Amniotic epithelial cell (primary cell): ENCODE measurements at regions not wholly inside any gene's neighbourhood (a gene's known extent, or its start where the extent isn't known, plus 50 kb on each side); places are given as distances from the start of the nearest gene placed in this dataset.
"Not testable (repeated sequence)": the region's sequence is repeated elsewhere in the genome, so short reads cannot be mapped to it uniquely, and the experiment has no call there.

Source experiments
- DNase-seq: peaks from one replicate; pipeline ENCODE4 v3.0.0-alpha.2; 2010; ENCODE audit warnings: low read depth

DNA sequence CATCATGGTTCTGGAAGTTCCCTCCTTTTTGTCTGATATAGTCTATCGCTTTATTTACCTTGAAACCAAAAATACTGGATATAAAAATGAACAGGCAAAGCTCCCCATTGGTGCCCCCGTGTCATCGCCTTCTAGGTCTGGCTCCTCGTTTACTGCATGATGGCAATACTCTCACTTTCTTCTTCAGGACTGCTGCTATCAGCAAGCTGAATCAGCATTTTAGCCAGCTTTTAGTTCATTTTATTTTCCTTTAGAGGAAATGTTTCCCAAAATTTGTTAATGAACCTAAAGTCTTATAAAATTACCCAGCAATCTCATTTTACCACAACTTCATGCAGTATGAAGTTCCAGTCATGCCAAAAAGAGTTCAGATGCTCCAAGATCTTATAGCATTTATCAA lies 80.5 kb downstream of the ZIC3 start:
- DNase-seq, result no peak

- DNase-seq, result no peak
Measured at GRCh38 chrX:137651647-137652046, 85.7 kb downstream of the ZIC3 start.

DNA sequence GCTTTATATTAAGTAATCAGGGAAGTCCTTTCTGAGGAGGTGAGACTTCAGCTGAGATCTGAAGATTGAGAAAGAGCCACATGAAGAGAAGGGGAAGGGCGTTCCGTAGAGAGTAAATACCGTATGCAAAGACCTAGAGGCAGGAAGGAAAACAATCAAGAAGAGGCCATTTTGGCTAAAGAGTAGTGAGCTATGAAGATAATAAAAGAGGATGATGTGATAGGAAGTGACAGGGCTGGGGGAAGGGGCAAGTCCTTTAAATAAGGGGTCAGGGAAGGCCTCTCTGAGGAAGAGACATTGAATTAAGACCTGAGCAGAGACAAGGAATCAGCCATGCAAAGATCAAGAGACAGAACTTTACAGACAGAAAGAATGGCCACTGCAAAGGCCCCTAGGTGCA lies 86.2 kb downstream of the ZIC3 start:
- no peak for DNase-seq

DNA sequence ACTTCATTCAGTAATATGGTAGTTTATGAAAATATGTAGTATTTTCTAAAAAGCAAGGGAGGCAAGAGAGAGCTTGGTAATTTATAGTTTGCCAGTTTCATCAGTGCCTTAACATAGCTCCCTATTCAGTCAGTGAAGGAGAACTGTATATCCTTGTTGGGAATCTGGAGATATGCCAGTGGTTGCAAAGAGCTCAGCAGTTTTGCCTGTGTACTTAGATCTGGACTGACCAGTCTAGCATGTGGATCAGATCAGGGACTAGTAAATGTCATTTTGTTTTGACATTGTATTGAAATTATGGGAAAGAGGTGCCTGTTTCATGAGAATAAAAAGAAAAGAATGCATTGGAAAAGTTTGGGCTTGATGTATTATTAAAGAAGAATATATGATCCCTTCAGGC lies 88.6 kb downstream of the ZIC3 start:
- no peak for DNase-seq

DNA sequence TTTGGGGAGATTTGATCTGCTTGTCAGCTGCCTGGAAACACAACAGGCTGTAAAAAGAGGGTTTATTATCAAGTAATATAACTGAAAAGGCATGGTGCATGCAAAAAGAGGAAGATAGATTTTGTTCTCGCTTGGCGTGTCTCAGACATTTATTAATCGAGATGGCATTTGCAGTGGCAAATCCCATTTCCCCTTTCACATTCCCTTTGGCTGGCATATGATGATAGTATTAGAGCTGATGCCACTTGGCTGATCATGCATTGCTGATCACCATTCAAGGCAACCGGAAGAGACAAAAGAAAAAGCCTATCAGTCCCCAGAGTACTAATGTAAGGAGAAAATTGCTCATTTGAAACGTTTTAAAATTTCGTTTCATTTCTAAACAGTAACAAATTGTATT lies 101.8 kb downstream of the ZIC3 start:
- no peak for DNase-seq

GRCh38 chrX:137684591-137684990 lies 118.7 kb downstream of the ZIC3 start:
- DNase-seq, result no peak

- no peak for DNase-seq
Measured at GRCh38 chrX:137695417-137695816, 129.5 kb downstream of the ZIC3 start.

DNA sequence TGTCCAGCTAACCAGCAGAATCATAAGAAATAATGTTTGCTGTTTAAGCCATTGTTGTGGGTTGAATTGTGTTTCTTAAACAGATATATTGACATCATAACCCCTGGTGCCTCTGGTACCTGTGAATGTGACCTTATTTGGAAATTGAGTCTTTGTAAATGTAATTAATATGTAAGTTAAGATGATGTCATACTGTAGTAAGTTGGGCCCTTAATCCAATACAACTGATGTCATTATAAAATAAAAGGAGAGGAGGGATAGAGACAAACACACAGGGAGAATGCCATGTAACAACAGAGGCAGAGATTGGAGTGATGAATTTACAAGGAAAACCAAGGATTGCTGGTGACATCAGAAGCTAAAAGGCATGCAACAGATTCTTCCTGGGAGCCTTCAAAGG lies 141.4 kb downstream of the ZIC3 start:
- no peak for DNase-seq

DNA sequence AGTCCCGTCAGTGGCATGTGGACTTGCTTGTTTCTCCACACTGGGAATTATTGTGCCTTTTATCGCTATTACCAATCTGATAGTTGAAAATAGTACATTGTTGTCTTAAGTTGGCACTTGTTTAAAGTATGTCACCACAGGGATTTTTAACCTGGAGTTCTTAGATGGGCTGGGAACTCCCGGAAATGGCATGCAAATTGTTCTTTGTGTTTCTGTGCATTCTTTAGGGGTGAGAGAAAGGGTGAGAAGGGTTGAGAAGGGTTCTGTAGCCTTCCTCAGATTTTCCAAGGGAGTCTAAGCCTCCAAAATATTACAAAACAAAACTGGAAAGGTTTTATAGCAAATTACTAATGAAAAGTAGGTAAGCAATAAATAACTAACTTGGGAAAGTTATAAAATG lies 176.9 kb downstream of the ZIC3 start:
- no peak for DNase-seq

DNA sequence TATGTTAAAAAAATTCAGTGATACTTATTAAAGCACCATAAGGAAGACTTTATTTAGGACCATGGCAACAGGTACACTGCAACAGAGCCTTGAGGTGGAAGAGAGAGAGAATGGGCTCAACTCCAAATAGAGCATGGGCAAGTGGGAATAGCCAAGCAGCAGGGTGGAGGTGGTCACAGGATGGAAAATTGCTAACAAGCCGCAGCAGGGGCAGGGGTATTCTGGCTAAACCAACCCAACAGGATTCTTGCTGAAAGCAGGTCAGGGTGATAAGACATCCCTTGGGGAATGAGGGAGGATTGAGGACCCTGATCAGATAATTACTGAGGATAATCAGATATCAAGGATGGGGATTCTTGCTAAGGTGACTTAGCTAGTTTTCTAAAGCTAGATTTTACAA lies 177.5 kb downstream of the ZIC3 start:
- no peak for DNase-seq

GRCh38 chrX:137746289-137746688 lies 180.4 kb downstream of the ZIC3 start:
- no peak for DNase-seq

- DNase-seq, result no peak
Measured at GRCh38 chrX:137747244-137748043, 181.5 kb downstream of the ZIC3 start.

GRCh38 chrX:137748827-137749226 lies 182.9 kb downstream of the ZIC3 start:
- no peak for DNase-seq

- no peak for DNase-seq
Measured at GRCh38 chrX:137749246-137749645, 183.3 kb downstream of the ZIC3 start.

DNA sequence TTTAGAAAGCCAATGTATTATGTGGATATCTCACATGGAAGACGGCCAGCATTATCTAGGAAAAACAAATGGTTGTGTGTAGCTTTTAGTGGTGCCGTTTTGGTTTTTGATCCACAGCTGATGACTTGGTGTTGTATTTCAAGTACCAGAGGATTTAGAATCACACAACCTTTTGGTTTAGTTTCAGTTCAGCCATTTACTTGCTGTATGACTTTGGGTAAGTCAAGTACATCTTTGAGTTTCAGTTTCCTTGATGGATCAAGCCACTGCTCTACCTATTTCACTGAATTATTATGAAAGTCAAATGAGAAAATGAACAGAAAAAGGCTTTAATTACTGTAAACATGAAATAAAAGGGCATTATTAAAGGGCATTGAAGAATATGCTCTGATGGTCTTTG lies 205.6 kb downstream of the ZIC3 start:
- no peak for DNase-seq

GRCh38 chrX:137792214-137792613 lies 226.3 kb downstream of the ZIC3 start:
- DNase-seq, result no peak

DNA sequence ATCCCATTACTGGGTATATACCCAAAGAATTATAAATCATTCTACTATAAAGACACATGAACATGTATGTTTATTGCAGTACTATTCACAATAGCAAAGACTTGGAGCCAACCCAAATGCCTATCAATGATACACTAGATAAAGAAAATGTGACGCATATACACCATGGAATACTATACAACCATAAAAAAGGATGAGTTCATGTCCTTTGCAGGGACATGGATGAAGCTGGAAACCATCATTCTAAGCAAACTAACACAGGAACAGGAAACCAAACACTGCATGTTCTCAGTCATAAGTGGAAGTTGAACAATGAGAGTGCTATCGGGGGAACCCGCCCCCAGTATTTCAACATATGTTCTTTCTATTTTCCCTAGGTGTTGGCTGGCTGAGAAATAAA lies 232.0 kb downstream of the ZIC3 start:
- not testable (repeated sequence) for DNase-seq

- DNase-seq, result no peak
Measured at GRCh38 chrX:137823257-137823656, 257.3 kb downstream of the ZIC3 start.

DNA sequence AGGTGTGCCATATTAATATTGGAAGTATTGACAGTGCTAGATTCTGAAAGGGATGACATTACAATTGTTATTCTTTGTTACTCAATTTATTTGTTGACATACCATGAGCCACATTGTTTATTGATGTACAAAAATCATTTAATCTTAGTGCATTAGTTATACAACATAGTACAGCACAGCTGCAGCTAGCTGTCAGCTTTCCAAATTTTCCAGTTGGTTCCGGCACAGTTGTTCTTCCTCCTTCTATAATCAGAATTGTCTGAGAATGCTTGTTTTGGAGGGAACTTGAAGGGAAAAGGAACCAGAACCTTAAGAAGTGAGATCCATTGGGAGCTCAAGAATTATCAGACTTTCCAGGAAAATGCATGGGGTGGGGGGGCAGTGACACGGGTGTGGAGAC lies 281.4 kb downstream of the ZIC3 start:
- no peak for DNase-seq

GRCh38 chrX:137848266-137848905 lies 282.5 kb downstream of the ZIC3 start:
- no peak for DNase-seq

DNA sequence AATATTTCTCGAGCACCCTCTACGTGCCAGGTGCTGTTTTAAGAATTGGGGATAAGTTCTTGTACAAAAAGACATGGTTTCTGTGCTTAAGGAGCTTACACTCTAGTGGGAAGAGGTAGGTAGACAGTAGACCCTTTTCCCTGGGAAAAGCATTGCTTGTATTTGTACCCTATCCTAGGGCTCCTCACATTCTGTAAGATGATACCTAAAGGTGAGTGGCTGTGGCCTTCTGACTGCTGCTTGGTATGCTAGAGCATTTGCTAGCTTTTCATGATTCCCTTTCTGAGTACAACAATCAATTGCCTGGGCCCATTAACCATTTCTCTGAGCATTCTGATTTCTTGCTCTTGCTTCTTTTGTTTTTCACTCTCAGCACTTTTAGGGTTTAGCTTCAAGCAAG lies 286.6 kb downstream of the ZIC3 start:
- DNase-seq, result no peak

DNA sequence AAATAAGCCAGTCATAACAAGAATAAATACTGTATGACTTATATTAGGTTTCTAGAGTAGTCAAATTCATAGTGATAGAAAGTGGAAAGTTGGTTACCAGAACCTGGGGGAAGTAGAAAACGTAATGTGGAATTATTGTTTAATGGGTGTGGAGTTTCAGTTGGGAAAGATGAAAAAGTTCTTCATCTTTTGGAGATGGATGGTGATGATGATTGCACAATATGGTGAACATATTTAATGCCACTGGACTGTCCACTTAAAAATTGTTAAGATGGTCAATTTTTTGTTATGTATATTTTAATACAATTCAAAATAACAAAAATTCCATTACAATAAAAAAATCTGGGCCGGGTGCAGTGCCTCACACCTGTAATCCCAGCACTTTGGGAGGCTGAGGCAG lies 289.6 kb downstream of the ZIC3 start:
- no peak for DNase-seq

- DNase-seq, result no peak
Measured at GRCh38 chrX:137858106-137858505, 292.2 kb downstream of the ZIC3 start.

DNA sequence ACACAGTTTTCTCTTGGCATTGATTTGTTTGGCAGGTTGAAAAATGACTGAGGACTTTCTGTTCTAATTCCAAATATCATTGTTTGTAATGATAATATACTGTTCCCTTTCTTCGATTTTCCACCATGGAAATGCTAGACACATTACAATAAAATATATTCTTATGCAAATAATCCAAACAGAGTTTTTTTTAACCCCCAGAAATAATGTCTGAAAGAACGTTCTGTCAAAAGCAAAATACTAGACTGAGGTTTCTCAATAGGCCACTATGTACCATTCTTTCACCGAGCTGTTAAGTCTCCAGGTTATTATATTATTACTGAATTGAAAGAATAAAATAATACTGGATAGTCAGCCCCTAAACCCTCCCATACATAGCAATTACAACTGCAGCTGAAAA lies 312.5 kb downstream of the ZIC3 start:
- no peak for DNase-seq
